ENCODE measurements at regions not wholly inside any gene's neighbourhood (a gene's known extent, or its start where the extent isn't known, plus 50 kb on each side); places are given as distances from the start of the nearest gene placed in this dataset.

DNA sequence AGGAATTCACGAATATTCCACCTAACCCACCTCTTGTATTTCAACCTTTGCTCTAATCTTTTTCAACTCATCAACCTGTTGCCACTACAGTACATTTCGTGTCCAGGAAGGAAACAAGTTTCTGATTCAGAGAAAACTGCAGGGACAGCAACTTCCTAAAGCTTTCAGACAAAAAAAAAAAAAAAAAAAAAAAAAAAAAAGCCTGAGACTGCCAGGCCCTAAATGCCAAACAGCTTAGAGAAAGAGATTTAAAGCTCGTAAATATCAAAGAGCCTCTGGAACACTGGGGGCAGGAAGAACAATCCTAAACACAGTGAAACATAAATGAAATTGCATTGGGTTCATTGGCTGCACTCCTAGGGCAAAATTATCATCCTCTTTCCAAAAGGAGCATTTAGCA lies 411.2 kb upstream of the SPTLC3 start:
- H3K4me3 ChIP-seq = no peak overlapping the region
- H3K27me3 ChIP-seq = no peaks in the 10 kb centered on the region
- intact Hi-C loops (cut with DNase I) = no loop called here
- DNase-seq = no peak
- no peaks in the 10 kb centered on the region for H3K4me1 ChIP-seq
- TF ChIP-seq, protein P1, sequence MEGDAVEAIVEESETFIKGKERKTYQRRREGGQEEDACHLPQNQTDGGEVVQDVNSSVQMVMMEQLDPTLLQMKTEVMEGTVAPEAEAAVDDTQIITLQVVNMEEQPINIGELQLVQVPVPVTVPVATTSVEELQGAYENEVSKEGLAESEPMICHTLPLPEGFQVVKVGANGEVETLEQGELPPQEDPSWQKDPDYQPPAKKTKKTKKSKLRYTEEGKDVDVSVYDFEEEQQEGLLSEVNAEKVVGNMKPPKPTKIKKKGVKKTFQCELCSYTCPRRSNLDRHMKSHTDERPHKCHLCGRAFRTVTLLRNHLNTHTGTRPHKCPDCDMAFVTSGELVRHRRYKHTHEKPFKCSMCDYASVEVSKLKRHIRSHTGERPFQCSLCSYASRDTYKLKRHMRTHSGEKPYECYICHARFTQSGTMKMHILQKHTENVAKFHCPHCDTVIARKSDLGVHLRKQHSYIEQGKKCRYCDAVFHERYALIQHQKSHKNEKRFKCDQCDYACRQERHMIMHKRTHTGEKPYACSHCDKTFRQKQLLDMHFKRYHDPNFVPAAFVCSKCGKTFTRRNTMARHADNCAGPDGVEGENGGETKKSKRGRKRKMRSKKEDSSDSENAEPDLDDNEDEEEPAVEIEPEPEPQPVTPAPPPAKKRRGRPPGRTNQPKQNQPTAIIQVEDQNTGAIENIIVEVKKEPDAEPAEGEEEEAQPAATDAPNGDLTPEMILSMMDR (IDR thresholded peaks at IDR 0.05) = no peak
- no peaks in the 10 kb centered on the region for H3K36me3 ChIP-seq
- H3K9me3 ChIP-seq = no peaks in the 10 kb centered on the region
- no peak overlapping the region for H3K9ac ChIP-seq (ENCODE audit: low read depth in 2 of 2, low read length in 2 of 2)
- H3K27ac ChIP-seq = no peak overlapping the region

DNA sequence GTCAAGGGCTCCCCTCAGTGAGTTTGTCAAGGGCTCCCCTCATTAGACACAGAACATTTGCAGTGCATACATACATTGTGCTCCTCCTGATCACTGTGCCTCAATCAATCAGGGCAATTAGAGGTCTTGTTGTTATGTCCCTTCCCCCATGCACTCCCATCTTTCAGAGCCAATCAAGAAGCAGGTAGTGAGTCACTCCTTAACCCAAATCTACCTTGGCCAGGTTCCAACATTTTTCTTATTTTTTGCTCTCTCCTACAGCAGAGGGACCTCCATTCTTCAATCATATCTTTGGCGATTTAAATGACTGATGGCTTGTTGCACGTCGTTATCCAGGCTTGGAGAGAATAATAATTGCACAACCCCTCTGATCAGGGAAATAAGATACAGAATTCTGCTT lies 409.9 kb upstream of the SPTLC3 start:
- intact Hi-C loops (cut with DNase I) = no loop called here
- no peaks in the 10 kb centered on the region for H3K27me3 ChIP-seq
- TF ChIP-seq, protein P1 (IDR thresholded peaks at IDR 0.05) = no peak
- no peak overlapping the region for H3K27ac ChIP-seq
- H3K36me3 ChIP-seq = no peaks in the 10 kb centered on the region
- no peaks in the 10 kb centered on the region for H3K4me1 ChIP-seq
- no peak overlapping the region for H3K9ac ChIP-seq (ENCODE audit: low read depth in 2 of 2, low read length in 2 of 2)
- H3K4me3 ChIP-seq = no peak overlapping the region
- DNase-seq = no peak
- H3K9me3 ChIP-seq = no peaks in the 10 kb centered on the region

DNA sequence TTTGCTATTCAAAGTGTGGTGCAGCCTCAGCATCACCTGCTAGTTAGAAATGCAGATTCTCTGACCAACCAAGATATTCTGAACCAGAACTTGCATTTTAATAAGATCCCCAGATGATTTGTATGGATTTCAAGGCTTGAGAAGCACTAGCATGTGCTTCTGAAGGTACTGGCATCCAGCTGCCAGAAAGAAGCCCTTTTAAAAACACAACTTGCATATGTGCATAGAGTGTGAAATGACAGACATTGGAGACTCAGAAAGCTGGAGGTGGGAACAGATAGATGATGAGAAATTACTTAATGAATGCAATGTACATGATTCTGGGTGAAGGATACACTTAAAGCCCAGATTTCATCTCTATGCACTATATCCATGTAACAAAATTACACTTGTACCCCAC lies 409.3 kb upstream of the SPTLC3 start:
- intact Hi-C loops (cut with DNase I) = no loop called here
- Histone ChIP-seq H3K4me3 (no peak overlapping the region), H3K9me3 (no peaks in the 10 kb centered on the region), H3K27me3 (no peaks in the 10 kb centered on the region), H3K27ac (no peak overlapping the region), H3K9ac (ENCODE audit: low read depth in 2 of 2, low read length in 2 of 2) (no peak overlapping the region), H3K4me1 (no peaks in the 10 kb centered on the region), H3K36me3 (no peaks in the 10 kb centered on the region)
- TF ChIP-seq, protein P1 (IDR thresholded peaks at IDR 0.05) = no peak
- no peak for DNase-seq

DNA sequence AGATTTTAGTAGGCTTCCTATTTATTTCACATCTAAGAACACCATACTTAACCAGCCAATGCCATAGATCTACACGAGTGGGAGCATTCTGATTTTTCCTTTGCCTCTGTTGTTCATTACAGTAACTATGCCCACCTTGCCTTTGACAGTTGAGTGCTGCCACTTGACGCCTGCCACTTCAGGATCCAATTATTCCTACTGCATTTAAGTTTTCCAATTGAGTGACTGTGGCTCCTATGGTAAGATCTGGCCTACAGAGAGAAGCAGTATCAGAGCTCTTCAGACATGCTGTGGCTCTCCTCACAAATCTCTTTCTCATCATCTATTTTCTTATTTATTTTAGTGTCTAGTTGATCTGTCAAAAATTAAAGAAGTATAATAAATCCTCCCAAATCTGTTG lies 403.0 kb upstream of the SPTLC3 start:
- TF ChIP-seq, protein P1 (IDR thresholded peaks at IDR 0.05) = no peak

DNA sequence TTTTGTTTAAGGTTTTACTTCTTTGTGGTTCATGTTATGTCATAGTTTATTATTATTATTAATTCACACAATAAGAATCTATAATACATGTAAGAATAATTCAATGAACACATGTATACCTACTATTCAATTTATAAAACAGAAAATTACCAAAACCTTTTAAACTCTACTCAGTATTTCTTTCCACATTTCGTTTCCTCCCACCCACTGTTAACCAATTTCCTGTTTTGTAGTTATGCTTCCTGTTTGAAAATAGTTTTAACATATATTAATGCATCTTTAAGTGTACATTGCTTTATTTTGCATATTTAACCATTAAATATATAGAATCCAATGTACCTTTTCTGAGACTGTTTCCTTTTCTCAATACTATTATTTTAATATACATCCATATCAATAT lies 397.9 kb upstream of the SPTLC3 start:
- Histone ChIP-seq H3K4me3 (no peak overlapping the region), H3K27me3 (no peaks in the 10 kb centered on the region), H3K4me1 (no peaks in the 10 kb centered on the region), H3K27ac (no peak overlapping the region), H3K36me3 (no peaks in the 10 kb centered on the region), H3K9ac (ENCODE audit: low read depth in 2 of 2, low read length in 2 of 2) (no peak overlapping the region), H3K9me3 (no peaks in the 10 kb centered on the region)
- intact Hi-C loops (cut with DNase I) = no loop called here
- no peak for DNase-seq
- TF ChIP-seq, protein P1 (IDR thresholded peaks at IDR 0.05) = no peak

More for the DNA sequence above, 403.0 kb upstream of the SPTLC3 start:
- Histone ChIP-seq H3K4me1 (no peaks in the 10 kb centered on the region), H3K36me3 (no peaks in the 10 kb centered on the region), H3K4me3 (no peak overlapping the region), H3K27me3 (no peaks in the 10 kb centered on the region), H3K9ac (ENCODE audit: low read depth in 2 of 2, low read length in 2 of 2) (no peak overlapping the region), H3K27ac (no peak overlapping the region), H3K9me3 (no peaks in the 10 kb centered on the region)
- intact Hi-C loops (cut with DNase I) = no loop called here
- DNase-seq = no peak

DNA sequence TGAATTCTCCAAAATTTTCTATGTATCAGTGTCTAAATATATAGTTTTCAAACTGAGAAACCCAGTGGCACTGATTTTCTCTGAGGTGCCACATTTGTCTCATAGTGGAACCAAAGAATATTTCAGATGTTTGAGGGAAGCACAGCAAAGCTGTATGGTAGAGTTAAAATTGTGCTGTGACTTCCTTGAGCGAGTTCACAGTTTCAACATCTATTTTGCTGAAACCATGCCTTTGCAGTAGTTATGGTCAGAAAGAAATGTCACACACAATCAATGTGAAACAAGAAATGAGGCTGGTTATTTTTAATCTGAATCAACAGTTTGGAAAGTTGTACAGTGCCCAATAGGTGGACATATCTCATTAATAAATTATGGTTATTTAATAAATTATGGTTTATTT lies 394.0 kb upstream of the SPTLC3 start:
- intact Hi-C loops (cut with DNase I) = no loop called here
- no peak overlapping the region for H3K9ac ChIP-seq (ENCODE audit: low read depth in 2 of 2, low read length in 2 of 2)
- H3K36me3 ChIP-seq = no peaks in the 10 kb centered on the region
- TF ChIP-seq, protein P1 (IDR thresholded peaks at IDR 0.05) = no peak
- no peaks in the 10 kb centered on the region for H3K9me3 ChIP-seq
- no peaks in the 10 kb centered on the region for H3K27me3 ChIP-seq
- no peak overlapping the region for H3K27ac ChIP-seq
- DNase-seq = no peak
- H3K4me3 ChIP-seq = no peak overlapping the region
- no peaks in the 10 kb centered on the region for H3K4me1 ChIP-seq
